Thoracic aorta (tissue), 2 donors: ENCODE measurements at regions not wholly inside any gene's neighbourhood (a gene's known extent, or its start where the extent isn't known, plus 50 kb on each side); places are given as distances from the start of the nearest gene placed in this dataset.
A peak's percentile ranks its signal among the peaks of the same experiment; 100 is the strongest.

Experiments used
- ATAC-seq: fragments of 150-250 bp; one replicate; pipeline ENCODE4 v1.8.0; 2017; ENCODE audit warnings: low read depth; ENCODE audit not compliant: insufficient number of reproducible peaks, low FRiP score
- DNase-seq: peaks from one replicate; pipeline ENCODE4 v3.0.0-alpha.2; 2020; ENCODE audit warnings: low spot score
- H3K27ac ChIP-seq, 2 donors: fragments of 200-600 bp; sonication (generic); 1 replicate in 1 of 2; 2 replicates in 1 of 2; pipeline ENCODE4 v1.5.1; 2016; ENCODE audit warnings: mild to moderate bottlenecking in 2 of 2, moderate library complexity in 2 of 2
- H3K27me3 ChIP-seq: fragments of 200-600 bp; sonication (generic); replicated peaks from 2 replicates; pipeline ENCODE4 v1.6.0; 2016; ENCODE audit warnings: mild to moderate bottlenecking; ENCODE audit not compliant: insufficient read depth
- H3K36me3 ChIP-seq: fragments of 200-600 bp; sonication (generic); one replicate; pipeline ENCODE4 v1.5.1; 2016
- H3K4me1 ChIP-seq, 2 donors: fragments of 200-600 bp; sonication (generic); 1 replicate in 1 of 2; 2 replicates in 1 of 2; pipeline versions ENCODE4 v1.5.1 to v1.6.0; 2016; ENCODE audit warnings: low read depth in 2 of 2, mild to moderate bottlenecking in 1 of 2; ENCODE audit not compliant: control insufficient read depth in 1 of 2
- H3K4me3 ChIP-seq: fragments of 200-600 bp; sonication (generic); 2 replicates; pipeline ENCODE4 v1.5.1; 2016; ENCODE audit warnings: mild to moderate bottlenecking
- H3K9me3 ChIP-seq: fragments of 200-600 bp; sonication (generic); 2 replicates; pipeline ENCODE4 v1.5.1; 2016
- CTCF ChIP-seq: fragments of 200-600 bp; sonication (generic); IDR thresholded peaks from one replicate; pipeline ENCODE4 v1.5.1; 2019; ENCODE audit warnings: antibody characterized with exemption

DNA sequence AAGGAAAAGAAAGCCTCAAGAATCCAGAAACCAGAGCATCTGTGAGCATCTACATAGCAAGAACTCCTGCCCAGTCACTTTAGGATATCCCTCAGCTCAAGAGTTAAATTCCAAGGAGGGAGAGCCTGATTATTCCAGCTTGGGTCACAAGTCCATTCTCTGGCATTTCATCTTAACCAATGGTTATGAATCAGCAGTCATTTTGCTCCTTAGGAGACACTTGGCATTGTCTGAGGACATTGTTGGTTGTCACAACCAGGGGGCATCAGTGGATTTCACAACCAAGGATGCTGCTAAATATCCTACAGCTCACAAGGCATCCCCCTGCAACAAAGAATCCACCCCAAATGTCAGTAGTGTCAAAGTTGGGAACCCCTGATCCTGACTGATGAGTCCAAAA lies 51.0 kb upstream of the LMCD1 start:
- ATAC-seq (no peak), DNase-seq (no peak)
- no peak overlapping the region for H3K4me3 ChIP-seq
- TF ChIP-seq CTCF = no peak
- peaks cover 12 to 61% of the 10 kb centered on the region in 2 donors for H3K4me1 ChIP-seq
- no peaks in the 10 kb centered on the region for H3K36me3 ChIP-seq
- no peaks in the 10 kb centered on the region for H3K27me3 ChIP-seq
- peak overlapping the region; percentile 66 to 78 for H3K27ac ChIP-seq
- H3K9me3 ChIP-seq = no peaks in the 10 kb centered on the region

GRCh38 chr3:8451696-8452095 lies 49.9 kb upstream of the LMCD1 start:
- no peak for ATAC-seq
- no peak overlapping the region for H3K4me3 ChIP-seq
- H3K4me1 ChIP-seq = peaks cover 13 to 62% of the 10 kb centered on the region in 2 donors
- DNase-seq = no peak
- no peaks in the 10 kb centered on the region for H3K9me3 ChIP-seq
- no peak for TF ChIP-seq CTCF
- H3K27me3 ChIP-seq = no peaks in the 10 kb centered on the region
- peak overlapping the region; percentile 66 to 78 for H3K27ac ChIP-seq
- no peaks in the 10 kb centered on the region for H3K36me3 ChIP-seq
